Ureter (tissue), 1 donor: ENCODE measurements at regions not wholly inside any gene's neighbourhood (a gene's known extent, or its start where the extent isn't known, plus 50 kb on each side); places are given as distances from the start of the nearest gene placed in this dataset.
A peak's percentile ranks its signal among the peaks of the same experiment; 100 is the strongest.

Experiments used
- DNase-seq: peaks from one replicate; pipeline ENCODE4 v3.0.0-alpha.2; 2020; ENCODE audit warnings: low spot score
- donor health status: DM: yes; HTN: yes; CAD: no.

GRCh38 chr1:223445402-223445801 lies 52.2 kb downstream of the CCDC185 start:
- no peak for DNase-seq

- DNase-seq: no peak
These were observed 60.7 kb downstream of the CCDC185 start for GRCh38 chr1:223453902-223454301.

GRCh38 chr1:223454959-223455358 lies 61.7 kb downstream of the CCDC185 start:
- no peak for DNase-seq

GRCh38 chr1:223455470-223455869 lies 62.3 kb downstream of the CCDC185 start:
- DNase-seq: no peak

GRCh38 chr1:223456747-223457146 lies 63.5 kb downstream of the CCDC185 start:
- DNase-seq: no peak

GRCh38 chr1:223460566-223461189 lies 67.5 kb downstream of the CCDC185 start:
- no peak for DNase-seq

GRCh38 chr1:223462047-223462630 lies 68.9 kb downstream of the CCDC185 start:
- no peak for DNase-seq

GRCh38 chr1:223462866-223463404 lies 69.7 kb downstream of the CCDC185 start:
- DNase-seq: no peak

GRCh38 chr1:223466151-223466550 lies 72.9 kb downstream of the CCDC185 start:
- no peak for DNase-seq

- DNase-seq: no peak
These were observed 78.4 kb downstream of the CCDC185 start for GRCh38 chr1:223471566-223471965.

- DNase-seq: no peak
These were observed 78.8 kb downstream of the CCDC185 start for GRCh38 chr1:223472057-223472456.

GRCh38 chr1:223473601-223474344 lies 80.6 kb downstream of the CCDC185 start:
- DNase-seq: no peak

- DNase-seq: peak; percentile 17
These were observed 81.6 kb downstream of the CCDC185 start for GRCh38 chr1:223474804-223475203.

GRCh38 chr1:223477456-223477855 lies 84.2 kb downstream of the CCDC185 start:
- no peak for DNase-seq

GRCh38 chr1:223478606-223479005 lies 85.4 kb downstream of the CCDC185 start:
- DNase-seq: no peak

GRCh38 chr1:223479261-223479660 lies 86.0 kb downstream of the CCDC185 start:
- DNase-seq: no peak

GRCh38 chr1:223479718-223480425 lies 86.7 kb downstream of the CCDC185 start:
- DNase-seq: no peak

GRCh38 chr1:223482132-223482531 lies 88.9 kb downstream of the CCDC185 start:
- no peak for DNase-seq

- peak; percentile 52 for DNase-seq
These were observed 89.6 kb downstream of the CCDC185 start for GRCh38 chr1:223482766-223483165.

GRCh38 chr1:223483511-223483910 lies 90.3 kb downstream of the CCDC185 start:
- DNase-seq: no peak

GRCh38 chr1:223486366-223486765 lies 93.2 kb downstream of the CCDC185 start:
- no peak for DNase-seq
